Ovary (tissue), 3 donors: ENCODE measurements at regions not wholly inside any gene's neighbourhood (a gene's known extent, or its start where the extent isn't known, plus 50 kb on each side); places are given as distances from the start of the nearest gene placed in this dataset.

ENCODE experiments used
- CTCF ChIP-seq, 3 donors: fragments of 450-650 bp in 2 of 3; fragments of 200-600 bp in 1 of 3; IDR thresholded peaks; one replicate each; pipeline versions ENCODE4 v1.5.1 to v1.8.0; 2016 to 2022; ENCODE audit warnings: antibody characterized with exemption in 3 of 3, mild to moderate bottlenecking in 1 of 3
- EP300 ChIP-seq: sonication (generic); formaldehyde crosslinking; IDR thresholded peaks from one replicate; pipeline ENCODE4 v1.6.1; 2017; ENCODE audit warnings: antibody characterized with exemption
- POLR2A ChIP-seq: fragments of 450-650 bp; IDR thresholded peaks from one replicate; pipeline ENCODE4 v1.6.1; 2017; ENCODE audit warnings: antibody characterized with exemption, mild to moderate bottlenecking, moderate library complexity
- donor health status: DM: no; HTN: no; CAD: no.

- TF ChIP-seq POLR2A (no peak), CTCF (IDR thresholded peaks at IDR 0.05) (no peak), EP300 (no peak)
Measured at GRCh38 chr4:124509151-124509550, 203.4 kb downstream of the ANKRD50 start.
